Keratinocyte (primary cell): ENCODE measurements at regions not wholly inside any gene's neighbourhood (a gene's known extent, or its start where the extent isn't known, plus 50 kb on each side); places are given as distances from the start of the nearest gene placed in this dataset.

ENCODE experiments used
- DNase-seq: peaks from one replicate; pipeline ENCODE4 v3.0.0-alpha.2; 2011; ENCODE audit warnings: low read depth, missing footprints, low spot score
- FAIRE-seq: peaks from 2 replicates; lab custom pipeline; 2011; peaks lifted over from hg19 to GRCh38; lab: Jason Lieb, UNC
- H2AFZ ChIP-seq: 2 replicates; pipeline ENCODE4 v1.6.0; 2012; ENCODE audit warnings: low read length, control low read depth, inconsistent platforms; ENCODE audit not compliant: control insufficient read depth
- H3K27ac ChIP-seq: 2 replicates; pipeline ENCODE4 v1.5.1; 2011; ENCODE audit warnings: low read length; ENCODE audit not compliant: control insufficient read depth, insufficient read depth
- H3K27me3 ChIP-seq: 3 replicates; pipeline ENCODE4 v1.6.0; 2011; ENCODE audit warnings: low read length; ENCODE audit not compliant: control insufficient read depth, insufficient read depth; ENCODE audit errors: extremely low read depth
- H3K36me3 ChIP-seq, 2 experiments: 2 replicates in 1 of 2; 3 replicates in 1 of 2; pipeline ENCODE4 v1.5.1; 2011; ENCODE audit warnings: low read length in 2 of 2, mild to moderate bottlenecking in 1 of 2; ENCODE audit not compliant: control insufficient read depth in 2 of 2, insufficient read depth in 2 of 2; ENCODE audit errors: extremely low read depth in 1 of 2
- H3K4me1 ChIP-seq: 3 replicates; pipeline ENCODE4 v1.5.1; 2011; ENCODE audit warnings: low read length; ENCODE audit not compliant: control insufficient read depth, insufficient read depth; ENCODE audit errors: extremely low read depth
- H3K4me2 ChIP-seq: 3 replicates; pipeline ENCODE4 v1.6.0; 2011; ENCODE audit warnings: low read depth, low read length; ENCODE audit not compliant: control insufficient read depth, insufficient read depth; ENCODE audit errors: extremely low read depth
- H3K4me3 ChIP-seq, 3 experiments: fragments of 200-600 bp in 1 of 3; sonication (generic) in 1 of 3; 2 replicates in 2 of 3; 3 replicates in 1 of 3; pipeline ENCODE4 v1.5.1; 2011 to 2016; ENCODE audit warnings: low read length in 3 of 3, mild to moderate bottlenecking in 3 of 3, control low read depth in 2 of 3, inconsistent platforms in 1 of 3, low read depth in 1 of 3, mixed read lengths in 1 of 3, mixed run types in 1 of 3, moderate library complexity in 1 of 3; ENCODE audit not compliant: control insufficient read depth in 2 of 3, insufficient read depth in 2 of 3; ENCODE audit errors: extremely low read depth in 1 of 3
- H3K79me2 ChIP-seq: 2 replicates; pipeline ENCODE4 v1.6.0; 2012; ENCODE audit warnings: low read length; ENCODE audit not compliant: control insufficient read depth, insufficient read depth
- H3K9ac ChIP-seq: 3 replicates; pipeline ENCODE4 v1.6.0; 2011; ENCODE audit warnings: low read length; ENCODE audit not compliant: control insufficient read depth, insufficient read depth; ENCODE audit errors: extremely low read depth
- H3K9me1 ChIP-seq: 3 replicates; pipeline ENCODE4 v1.6.0; 2011; ENCODE audit warnings: low read length; ENCODE audit not compliant: control insufficient read depth, insufficient read depth; ENCODE audit errors: extremely low read depth
- H3K9me3 ChIP-seq: 2 replicates; pipeline ENCODE4 v1.5.1; 2012; ENCODE audit warnings: low read depth, low read length; ENCODE audit not compliant: control insufficient read depth
- H4K20me1 ChIP-seq: 3 replicates; pipeline ENCODE4 v1.6.0; 2011; ENCODE audit warnings: low read length; ENCODE audit not compliant: control insufficient read depth, insufficient read depth; ENCODE audit errors: extremely low read depth
- EZH2 ChIP-seq: IDR thresholded peaks from one replicate; pipeline ENCODE4 v1.6.1; 2012; ENCODE audit warnings: inconsistent platforms, mild to moderate bottlenecking, low read length, moderate library complexity
- dilution Hi-C: fragments of 300-500 bp; cut with MboI; formaldehyde crosslinking; loops from one replicate; pipeline ENCODE4 v1.7.0; 2020; ENCODE audit warnings: low sequenced_read_pairs; ENCODE audit not compliant: extremely low pct_ligation_motif_present
- TF ChIP-seq, protein P1 (sequence below), 3 experiments: IDR thresholded peaks in 1 of 3; conservative IDR thresholded peaks in 1 of 3; optimal IDR thresholded peaks in 1 of 3; 2 replicates in 2 of 3; 3 replicates in 1 of 3; pipeline versions ENCODE3 to v1.5.1; 2011; ENCODE audit warnings: low read length in 3 of 3, mild to moderate bottlenecking in 3 of 3, moderate library complexity in 2 of 3, control low read depth in 1 of 3, inconsistent platforms in 1 of 3; ENCODE audit not compliant: insufficient read depth in 2 of 3; ENCODE audit errors: extremely low read depth in 1 of 3

DNA sequence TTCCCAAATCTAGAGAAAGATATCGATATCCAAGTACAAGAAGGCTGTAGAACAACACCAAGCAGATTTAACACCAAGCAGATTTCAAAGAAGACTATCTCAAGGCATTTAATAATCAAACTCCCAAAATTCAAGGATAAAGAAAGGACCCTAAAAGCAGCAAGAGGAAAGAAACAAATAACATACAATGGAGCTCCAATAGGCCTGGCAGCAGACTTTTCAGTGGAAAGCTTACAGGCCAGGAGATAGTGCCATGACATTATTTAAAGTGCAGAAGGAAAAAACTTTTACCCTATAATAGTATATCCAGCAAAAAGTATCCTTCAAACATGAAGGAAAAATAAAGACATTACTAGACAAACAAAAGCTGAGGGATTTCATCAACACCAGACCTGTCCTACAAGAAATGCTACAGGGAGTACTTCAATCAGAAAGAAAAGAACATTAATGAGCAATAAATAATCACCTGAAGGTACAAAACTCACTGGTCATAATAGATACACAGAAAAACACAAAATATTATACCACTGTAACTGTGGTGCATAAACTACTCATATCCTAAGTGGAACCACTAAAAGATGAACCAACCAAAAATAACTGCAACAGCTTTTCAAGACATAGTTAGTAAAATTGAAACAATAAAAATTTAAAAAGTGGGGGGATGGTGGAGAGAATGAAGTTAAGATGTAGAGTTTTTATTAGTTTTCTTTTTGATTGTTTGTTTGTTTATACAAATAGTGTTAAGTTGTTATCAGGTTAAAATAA is 267.2 kb downstream of the AUH start:
- dilution Hi-C loops, result no loop called here
- no peak overlapping the region for H3K4me3 ChIP-seq
- no peaks in the 10 kb centered on the region for H4K20me1 ChIP-seq
- H2AFZ ChIP-seq, result no peak overlapping the region
- H3K4me2 ChIP-seq, result no peak overlapping the region
- DNase-seq, result no peak
- H3K9me3 ChIP-seq, result no peaks in the 10 kb centered on the region
- H3K79me2 ChIP-seq, result no peaks in the 10 kb centered on the region
- H3K9me1 ChIP-seq, result no peaks in the 10 kb centered on the region
- H3K36me3 ChIP-seq, result no peaks in the 10 kb centered on the region
- peaks cover 1% of the 10 kb centered on the region for H3K4me1 ChIP-seq
- H3K9ac ChIP-seq, result no peak overlapping the region
- no peak overlapping the region for H3K27ac ChIP-seq
- H3K27me3 ChIP-seq, result peaks cover 11% of the 10 kb centered on the region
- FAIRE-seq, result no peak
- TF ChIP-seq EZH2, result no peak
- TF ChIP-seq, protein P1, sequence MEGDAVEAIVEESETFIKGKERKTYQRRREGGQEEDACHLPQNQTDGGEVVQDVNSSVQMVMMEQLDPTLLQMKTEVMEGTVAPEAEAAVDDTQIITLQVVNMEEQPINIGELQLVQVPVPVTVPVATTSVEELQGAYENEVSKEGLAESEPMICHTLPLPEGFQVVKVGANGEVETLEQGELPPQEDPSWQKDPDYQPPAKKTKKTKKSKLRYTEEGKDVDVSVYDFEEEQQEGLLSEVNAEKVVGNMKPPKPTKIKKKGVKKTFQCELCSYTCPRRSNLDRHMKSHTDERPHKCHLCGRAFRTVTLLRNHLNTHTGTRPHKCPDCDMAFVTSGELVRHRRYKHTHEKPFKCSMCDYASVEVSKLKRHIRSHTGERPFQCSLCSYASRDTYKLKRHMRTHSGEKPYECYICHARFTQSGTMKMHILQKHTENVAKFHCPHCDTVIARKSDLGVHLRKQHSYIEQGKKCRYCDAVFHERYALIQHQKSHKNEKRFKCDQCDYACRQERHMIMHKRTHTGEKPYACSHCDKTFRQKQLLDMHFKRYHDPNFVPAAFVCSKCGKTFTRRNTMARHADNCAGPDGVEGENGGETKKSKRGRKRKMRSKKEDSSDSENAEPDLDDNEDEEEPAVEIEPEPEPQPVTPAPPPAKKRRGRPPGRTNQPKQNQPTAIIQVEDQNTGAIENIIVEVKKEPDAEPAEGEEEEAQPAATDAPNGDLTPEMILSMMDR (optimal IDR thresholded peaks at IDR 0.05 in 1 of 3, IDR thresholded peaks at IDR 0.05 in 1 of 3, conservative IDR thresholded peaks at IDR 0.05 in 1 of 3; ENCODE audit: extremely low read depth in 1 of 3, insufficient read depth in 2 of 3, low read length in 3 of 3), result no peak

- no peaks in the 10 kb centered on the region for H3K9me1 ChIP-seq
- peaks cover 21% of the 10 kb centered on the region for H3K4me1 ChIP-seq
- H3K36me3 ChIP-seq, result no peaks in the 10 kb centered on the region
- H3K79me2 ChIP-seq, result no peaks in the 10 kb centered on the region
- no peak overlapping the region for H3K4me3 ChIP-seq
- peaks cover 11% of the 10 kb centered on the region for H3K27me3 ChIP-seq
- dilution Hi-C loops, result no loop called here
- no peak overlapping the region for H2AFZ ChIP-seq
- FAIRE-seq (no peak), DNase-seq (no peak)
- no peak overlapping the region for H3K27ac ChIP-seq
- TF ChIP-seq EZH2, result no peak
- TF ChIP-seq, protein P1 (optimal IDR thresholded peaks at IDR 0.05 in 1 of 3, IDR thresholded peaks at IDR 0.05 in 1 of 3, conservative IDR thresholded peaks at IDR 0.05 in 1 of 3; ENCODE audit: extremely low read depth in 1 of 3, insufficient read depth in 2 of 3, low read length in 3 of 3), result no peak
- no peak overlapping the region for H3K4me2 ChIP-seq
- H3K9ac ChIP-seq, result no peak overlapping the region
- no peaks in the 10 kb centered on the region for H4K20me1 ChIP-seq
- H3K9me3 ChIP-seq, result no peaks in the 10 kb centered on the region
Observed at GRCh38 chr9:91098203-91098850, 263.4 kb downstream of the AUH start.
